Endothelial cell of umbilical vein (primary cell): ENCODE measurements at regions not wholly inside any gene's neighbourhood (a gene's known extent, or its start where the extent isn't known, plus 50 kb on each side); places are given as distances from the start of the nearest gene placed in this dataset.

ENCODE experiments used
- CTCF ChIP-seq, 2 donors: IDR thresholded peaks; 1 replicate in 1 of 2; 2 replicates in 1 of 2; pipeline ENCODE4 v1.5.1; 2011; ENCODE audit warnings: low read length in 2 of 2, mild to moderate bottlenecking in 2 of 2, moderate library complexity in 2 of 2, control low read depth in 1 of 2, inconsistent platforms in 1 of 2, low read depth in 1 of 2; ENCODE audit not compliant: insufficient read depth in 1 of 2; ENCODE audit errors: extremely low read depth in 1 of 2
- MAX ChIP-seq: IDR thresholded peaks from 2 replicates; pipeline ENCODE4 v1.6.1; 2011; ENCODE audit not compliant: insufficient read depth, insufficient read length
- MYC ChIP-seq: IDR thresholded peaks from one replicate; pipeline ENCODE4 v1.6.1; 2011; ENCODE audit warnings: mild to moderate bottlenecking, low read depth, low read length
- POLR2A ChIP-seq: IDR thresholded peaks from 2 replicates; pipeline ENCODE4 v1.6.1; 2012; ENCODE audit warnings: low read depth, mild to moderate bottlenecking, control low read depth, low read length
- POLR2AphosphoS5 ChIP-seq: IDR thresholded peaks from 2 replicates; pipeline ENCODE4 v1.6.1; 2012; ENCODE audit warnings: low read depth, mild to moderate bottlenecking, control low read depth, low read length, moderate library complexity; ENCODE audit not compliant: insufficient read depth

- TF ChIP-seq CTCF (IDR thresholded peaks at IDR 0.05; ENCODE audit: extremely low read depth in 1 of 2, insufficient read depth in 1 of 2, low read depth in 1 of 2, low read length in 2 of 2) (no peak), MYC (no peak), POLR2AphosphoS5 (no peak), MAX (no peak), POLR2A (no peak)
These were observed 388.4 kb upstream of the HS3ST1 start for GRCh38 chr4:11817088-11817487.
